GM21529 (cell line): ENCODE measurements at regions not wholly inside any gene's neighbourhood (a gene's known extent, or its start where the extent isn't known, plus 50 kb on each side); places are given as distances from the start of the nearest gene placed in this dataset.

Experiments
- ATAC-seq: cut with Tn5 transposase; IDR thresholded peaks from one replicate; pipeline ENCODE4 v1.9.1; 2021; ENCODE audit not compliant: unreplicated experiment

DNA sequence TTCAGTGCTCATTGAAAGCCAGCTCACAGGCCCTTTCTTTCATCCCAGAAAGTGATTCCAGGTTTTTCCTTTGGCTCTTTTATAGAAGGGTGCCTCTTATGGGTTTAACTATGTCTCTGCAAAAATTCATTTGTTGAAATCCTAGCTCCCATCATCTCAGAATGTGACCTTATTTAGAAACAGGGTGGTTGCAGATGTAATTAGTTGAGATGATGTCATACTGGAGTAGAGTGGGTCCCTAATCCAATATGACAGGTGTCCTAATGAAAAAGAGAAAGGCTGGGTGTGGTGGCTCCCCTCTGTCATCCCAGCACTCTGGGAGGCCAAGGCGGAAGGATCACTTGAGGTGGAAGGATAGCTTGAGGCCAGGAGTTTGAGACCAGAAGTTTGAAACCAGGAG, 64.2 kb upstream of the FAM20A start:
- ATAC-seq: no peak

DNA sequence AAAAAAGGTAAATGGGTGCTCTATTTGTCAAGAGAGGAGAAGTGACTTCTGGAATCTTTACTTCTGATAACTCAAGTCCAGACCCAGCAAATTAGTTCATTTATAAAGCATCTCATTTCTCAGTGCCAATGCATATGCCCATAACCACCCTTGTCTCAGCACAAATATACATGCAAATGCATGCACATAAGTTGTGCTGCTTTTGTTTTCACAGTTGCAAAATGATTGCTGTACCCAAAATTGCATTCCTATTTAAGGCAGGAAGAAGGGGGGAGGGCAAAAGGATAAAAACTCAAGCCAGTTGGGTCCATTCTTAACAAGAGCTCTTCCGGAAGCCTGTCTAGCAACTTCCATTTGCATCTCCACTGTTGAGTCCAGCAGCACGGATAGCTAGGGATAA, 61.3 kb upstream of the FAM20A start:
- ATAC-seq: no peak

DNA sequence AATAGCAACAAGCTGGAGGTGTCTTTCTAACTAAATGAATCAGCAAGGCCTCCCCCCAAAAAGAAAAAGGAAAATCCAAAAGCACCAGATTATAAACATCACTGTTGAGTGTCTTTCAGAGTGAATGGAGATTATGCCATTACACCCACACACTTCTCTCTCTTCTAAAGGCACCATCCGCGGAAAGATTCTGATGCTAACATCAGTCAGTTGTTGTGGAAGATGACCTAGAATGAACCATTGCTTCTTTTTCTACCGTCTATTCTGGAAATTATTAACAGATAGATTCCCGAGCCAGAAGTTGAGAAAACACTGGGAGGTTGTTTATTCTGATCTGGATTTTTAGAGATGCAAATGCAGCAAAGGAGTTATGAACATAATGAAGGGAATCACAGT, 60.9 kb upstream of the FAM20A start:
- ATAC-seq: no peak

DNA sequence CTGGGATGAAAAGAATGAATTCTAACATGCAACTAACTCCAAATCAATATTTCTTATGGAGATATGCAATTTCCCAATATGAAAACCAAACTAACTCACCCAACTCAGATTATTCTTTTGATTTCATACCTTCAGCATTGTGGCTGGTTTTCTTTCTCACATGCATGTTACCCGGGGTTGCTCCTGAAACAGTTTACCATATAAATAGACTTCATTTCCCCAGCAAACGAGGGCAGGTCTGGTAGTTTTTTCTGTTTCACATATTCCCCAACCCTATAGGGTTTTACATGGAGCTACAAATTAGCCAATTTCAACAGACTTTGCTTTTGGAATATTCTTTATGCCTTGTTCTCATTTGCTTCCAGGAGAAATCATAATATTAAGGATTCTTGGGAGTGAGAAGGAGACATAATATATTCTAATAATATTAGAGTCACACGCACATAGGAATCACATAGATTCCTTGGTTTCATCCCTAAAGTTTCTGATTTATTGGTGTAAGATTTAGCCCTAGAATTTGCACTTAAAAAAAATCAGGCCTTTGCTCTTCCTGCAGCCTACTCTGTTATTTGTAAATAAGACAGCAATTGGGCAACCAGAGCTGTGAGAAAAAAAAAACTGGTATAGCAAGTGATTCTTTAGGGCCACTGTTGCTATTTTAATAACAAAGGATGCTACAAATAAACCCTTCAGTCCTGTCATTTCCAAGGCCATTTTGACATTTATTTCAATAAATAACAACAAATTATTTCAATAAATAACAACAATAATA, 60.3 kb upstream of the FAM20A start:
- ATAC-seq: no peak

DNA sequence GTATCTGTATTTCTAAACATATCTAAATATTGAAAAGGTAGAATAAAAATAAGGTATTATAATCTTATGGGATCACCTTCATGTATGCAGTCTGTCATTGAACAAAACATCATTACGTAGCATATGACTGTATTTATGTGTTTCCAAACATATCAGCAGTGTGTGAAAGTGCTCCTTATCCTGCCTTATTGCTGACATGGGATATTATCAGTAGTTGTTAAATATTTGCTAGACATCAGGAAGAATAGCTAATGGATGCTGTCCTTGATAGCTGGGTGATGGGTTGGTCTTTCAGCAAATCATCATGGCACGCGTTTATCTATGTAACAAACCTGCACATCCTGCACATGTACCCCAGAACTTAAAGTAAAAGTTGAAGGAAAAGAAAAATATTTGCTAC, 59.1 kb upstream of the FAM20A start:
- ATAC-seq: no peak

DNA sequence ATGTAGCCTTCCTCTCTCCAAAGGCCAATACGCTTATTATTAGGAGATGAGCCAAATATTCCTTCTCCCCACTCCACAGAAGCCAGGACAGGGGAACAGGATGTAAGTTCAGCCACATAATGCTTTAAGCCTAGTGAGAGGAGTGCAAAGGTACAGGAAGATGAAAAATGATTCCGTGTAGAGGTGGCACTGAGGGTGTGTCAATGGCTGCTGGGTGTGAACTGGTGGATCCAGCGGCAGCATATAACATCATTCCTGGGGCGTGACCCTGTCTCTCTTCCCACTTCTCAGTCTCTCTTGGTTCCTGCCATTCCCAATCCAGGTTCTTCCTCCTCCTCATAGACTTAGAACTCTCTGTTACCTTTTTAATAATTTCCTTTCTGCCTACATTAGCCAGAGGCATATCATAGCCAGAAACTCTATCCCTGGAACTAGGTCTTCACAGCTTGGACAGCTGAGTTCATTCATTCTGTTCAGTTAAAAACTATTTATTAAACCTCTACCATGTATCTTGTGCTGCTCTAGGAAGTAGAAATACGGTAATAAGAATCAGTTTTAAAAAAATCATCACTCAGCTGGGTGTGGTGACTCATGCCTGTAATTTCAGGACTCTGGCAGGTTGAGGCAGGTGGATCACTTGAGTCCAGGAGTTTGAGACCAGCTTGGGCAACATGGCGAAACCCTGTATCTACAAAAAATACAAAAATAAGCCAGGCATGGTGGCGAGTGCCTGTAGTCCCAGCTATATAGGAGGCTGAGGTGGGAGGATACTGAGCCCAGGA, 58.0 kb upstream of the FAM20A start:
- no peak for ATAC-seq

DNA sequence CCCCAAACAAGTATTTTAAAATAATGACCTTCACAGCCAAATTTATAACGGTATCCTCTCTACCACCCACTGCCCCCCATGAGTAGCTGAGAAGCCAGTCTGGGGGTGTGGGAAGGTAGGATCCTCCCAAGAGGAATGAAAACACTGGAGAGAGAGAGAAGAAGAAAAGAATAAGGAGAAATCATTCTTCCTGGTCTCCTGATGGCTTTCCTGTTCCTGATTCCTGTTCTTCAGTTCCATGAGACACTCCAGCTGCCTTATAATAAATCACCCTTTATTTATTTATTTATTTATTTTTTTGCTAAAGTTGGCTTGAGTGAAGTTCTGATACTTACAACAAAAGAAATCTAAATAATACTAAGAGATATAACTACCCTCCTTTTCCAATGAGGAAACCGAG, 56.4 kb upstream of the FAM20A start:
- no peak for ATAC-seq

DNA sequence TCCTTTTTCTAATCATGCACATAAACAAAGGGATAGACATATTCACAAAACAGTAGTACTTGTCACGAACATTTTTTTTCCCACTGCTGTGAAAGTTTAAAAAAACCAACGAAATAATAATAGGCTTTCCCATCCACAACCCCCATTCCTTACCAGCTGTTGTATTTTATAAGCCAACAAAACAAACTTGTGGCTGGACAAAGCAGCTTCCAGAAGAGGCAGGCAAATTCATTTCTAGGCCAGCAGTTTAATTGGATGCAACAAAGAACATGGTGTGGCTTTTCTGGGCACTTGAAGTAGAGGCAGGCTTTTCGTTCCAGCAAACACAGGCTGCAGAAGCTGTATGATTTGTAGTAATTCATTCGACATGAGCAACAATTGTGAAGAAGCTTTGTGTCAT, 56.0 kb upstream of the FAM20A start:
- ATAC-seq: no peak

DNA sequence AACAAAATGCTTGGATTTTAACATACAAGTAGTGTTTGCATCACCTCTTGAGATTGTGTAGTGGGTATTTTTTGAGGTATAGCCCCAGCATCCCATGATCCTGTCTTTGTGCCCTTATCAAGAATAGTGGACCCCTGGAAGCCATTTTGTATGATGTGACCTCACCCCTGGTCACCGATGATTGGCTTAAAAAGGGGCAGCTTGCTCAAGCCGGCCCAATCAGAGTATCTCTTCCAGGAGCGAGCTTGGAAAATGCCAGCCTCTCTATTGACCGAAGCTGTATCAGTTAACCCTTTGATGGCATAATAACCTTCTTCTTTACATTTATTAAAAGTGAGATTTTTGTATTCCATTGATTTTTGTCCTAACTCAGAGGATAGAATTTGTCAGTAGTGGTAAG, 55.5 kb upstream of the FAM20A start:
- ATAC-seq: no peak
